Body of pancreas (tissue), 4 donors: ENCODE measurements at regions not wholly inside any gene's neighbourhood (a gene's known extent, or its start where the extent isn't known, plus 50 kb on each side); places are given as distances from the start of the nearest gene placed in this dataset.

Source experiments
- ATAC-seq: fragments of 150-250 bp; one replicate; pipeline ENCODE4 v1.9.1; 2016
- DNase-seq, 4 donors: peaks; one replicate each; pipeline ENCODE4 v3.0.0-alpha.2; 2019
- H3K27ac ChIP-seq, 4 donors: fragments of 200-600 bp; sonication (generic); 1 replicate in 3 of 4; 2 replicates in 1 of 4; pipeline versions ENCODE4 v1.5.1 to v1.6.1; 2016 to 2019; ENCODE audit warnings: mild to moderate bottlenecking in 1 of 4, mixed read lengths in 1 of 4, moderate library complexity in 1 of 4
- H3K27me3 ChIP-seq, 2 donors: fragments of 200-600 bp; sonication (generic); one replicate each; pipeline ENCODE4 v1.6.0; 2016; ENCODE audit warnings: mild to moderate bottlenecking in 1 of 2
- H3K36me3 ChIP-seq, 2 donors: fragments of 200-600 bp; sonication (generic); replicated peaks in 1 of 2; 2 replicates each; pipeline ENCODE4 v1.5.1; 2016; ENCODE audit warnings: low read depth in 2 of 2; ENCODE audit not compliant: insufficient read depth in 1 of 2
- H3K4me1 ChIP-seq: fragments of 200-600 bp; sonication (generic); one replicate; pipeline ENCODE4 v1.6.0; 2016
- H3K4me3 ChIP-seq, 2 donors: fragments of 200-600 bp; sonication (generic); 1 replicate in 1 of 2; 2 replicates in 1 of 2; pipeline ENCODE4 v1.5.1; 2016 to 2019
- H3K9me3 ChIP-seq, 3 donors: fragments of 200-600 bp; sonication (generic); 1 replicate in 2 of 3; 2 replicates in 1 of 3; pipeline ENCODE4 v1.5.1; 2016
- POLR2A ChIP-seq, 3 donors: fragments of 450-650 bp; IDR thresholded peaks; one replicate each; pipeline ENCODE4 v1.6.1; 2016; ENCODE audit warnings: antibody characterized with exemption in 3 of 3, mild to moderate bottlenecking in 2 of 3
- WGBS, 2 donors: methylation state at CpG; one replicate each; pipeline ENCODE4 v1.1.5; 2017; 5-methylcytosine and 5-hydroxymethylcytosine counted together
- intact Hi-C: fragments of 100-400 bp; cut with DNase I; formaldehyde crosslinking; loops from one replicate; pipeline ENCODE4 v1.15.1; 2023
- TF ChIP-seq, protein P1 (sequence below), 7 experiments: fragments of 450-650 bp in 4 of 7; fragments of 200-600 bp in 3 of 7; sonication (generic) in 3 of 7; IDR thresholded peaks; one replicate each; pipeline ENCODE4 v1.5.1; 2016 to 2019; ENCODE audit warnings: antibody characterized with exemption in 7 of 7

GRCh38 chr18:60215432-60215831, 157.1 kb downstream of the MC4R start:
- WGBS, 2 donors = 51 to 55% methylated on average over 5 of the region's 5 CpGs
- ATAC-seq (no peak), DNase-seq (no peak)
- intact Hi-C loops = no loop called here
- H3K27ac ChIP-seq = no peak overlapping the region
- no peak overlapping the region for H3K4me3 ChIP-seq
- no peaks in the 10 kb centered on the region for H3K36me3 ChIP-seq
- no peaks in the 10 kb centered on the region for H3K4me1 ChIP-seq
- H3K9me3 ChIP-seq = no peaks in the 10 kb centered on the region
- TF ChIP-seq POLR2A (IDR thresholded peaks at IDR 0.05) = no peak
- TF ChIP-seq, protein P1, sequence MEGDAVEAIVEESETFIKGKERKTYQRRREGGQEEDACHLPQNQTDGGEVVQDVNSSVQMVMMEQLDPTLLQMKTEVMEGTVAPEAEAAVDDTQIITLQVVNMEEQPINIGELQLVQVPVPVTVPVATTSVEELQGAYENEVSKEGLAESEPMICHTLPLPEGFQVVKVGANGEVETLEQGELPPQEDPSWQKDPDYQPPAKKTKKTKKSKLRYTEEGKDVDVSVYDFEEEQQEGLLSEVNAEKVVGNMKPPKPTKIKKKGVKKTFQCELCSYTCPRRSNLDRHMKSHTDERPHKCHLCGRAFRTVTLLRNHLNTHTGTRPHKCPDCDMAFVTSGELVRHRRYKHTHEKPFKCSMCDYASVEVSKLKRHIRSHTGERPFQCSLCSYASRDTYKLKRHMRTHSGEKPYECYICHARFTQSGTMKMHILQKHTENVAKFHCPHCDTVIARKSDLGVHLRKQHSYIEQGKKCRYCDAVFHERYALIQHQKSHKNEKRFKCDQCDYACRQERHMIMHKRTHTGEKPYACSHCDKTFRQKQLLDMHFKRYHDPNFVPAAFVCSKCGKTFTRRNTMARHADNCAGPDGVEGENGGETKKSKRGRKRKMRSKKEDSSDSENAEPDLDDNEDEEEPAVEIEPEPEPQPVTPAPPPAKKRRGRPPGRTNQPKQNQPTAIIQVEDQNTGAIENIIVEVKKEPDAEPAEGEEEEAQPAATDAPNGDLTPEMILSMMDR (IDR thresholded peaks at IDR 0.05) = no peak
- no peaks in the 10 kb centered on the region for H3K27me3 ChIP-seq

DNA sequence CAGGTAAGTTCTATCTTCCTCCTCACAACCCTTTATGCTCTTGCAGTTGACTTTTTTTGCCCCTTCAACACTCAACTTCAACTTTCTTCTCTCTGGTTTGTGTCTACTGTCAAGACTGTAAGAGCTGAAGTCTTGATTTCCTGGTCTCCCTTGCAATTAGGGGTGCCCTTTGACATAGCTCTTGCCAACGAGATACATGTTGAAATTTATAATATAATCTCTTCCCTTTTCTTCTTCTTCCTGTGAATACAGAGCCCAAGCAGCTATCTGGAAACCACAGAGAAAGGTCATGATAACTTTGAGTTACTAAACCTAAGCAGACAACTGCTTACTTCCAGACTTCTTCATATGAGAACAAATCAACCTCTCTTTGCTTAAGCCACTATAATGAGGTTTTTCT, 163.5 kb downstream of the MC4R start:
- TF ChIP-seq, protein P1 (IDR thresholded peaks at IDR 0.05) = no peak
- TF ChIP-seq POLR2A (IDR thresholded peaks at IDR 0.05) = no peak
- Histone ChIP-seq H3K27ac (no peak overlapping the region), H3K36me3 (no peaks in the 10 kb centered on the region), H3K4me1 (no peaks in the 10 kb centered on the region), H3K4me3 (no peak overlapping the region), H3K9me3 (no peaks in the 10 kb centered on the region), H3K27me3 (no peaks in the 10 kb centered on the region)
- DNase-seq (no peak), ATAC-seq (no peak)
- 21 to 33% methylated on average over 1 of the region's 1 CpG for WGBS, 2 donors
- intact Hi-C loops = no loop called here

DNA sequence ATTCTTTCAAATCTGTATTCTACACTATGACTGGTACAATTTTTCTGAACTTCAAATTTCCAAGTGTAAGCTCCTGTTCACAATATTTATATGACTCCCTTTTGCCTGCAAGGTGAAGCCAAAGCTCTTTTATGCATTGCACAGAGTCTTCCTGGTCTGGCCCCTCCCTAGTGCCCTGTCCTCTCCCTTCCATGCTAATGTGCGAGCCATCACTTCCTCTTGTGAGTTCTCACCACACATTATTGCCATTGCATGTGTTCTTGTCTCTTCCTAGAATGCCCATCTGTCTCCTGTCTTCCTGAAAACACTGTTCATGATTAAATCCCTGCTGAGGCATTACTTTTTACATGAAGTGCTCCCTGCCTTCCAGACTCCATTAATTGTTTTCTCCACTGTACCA, 169.9 kb downstream of the MC4R start:
- H3K27me3 ChIP-seq = no peaks in the 10 kb centered on the region
- intact Hi-C loops = no loop called here
- H3K4me1 ChIP-seq = no peaks in the 10 kb centered on the region
- H3K9me3 ChIP-seq = no peaks in the 10 kb centered on the region
- ATAC-seq (no peak), DNase-seq (no peak)
- WGBS, 2 donors = 43 to 53% methylated on average over 1 of the region's 1 CpG
- no peak for TF ChIP-seq POLR2A (IDR thresholded peaks at IDR 0.05)
- TF ChIP-seq, protein P1 (IDR thresholded peaks at IDR 0.05) = no peak
- H3K36me3 ChIP-seq = no peaks in the 10 kb centered on the region
- no peak overlapping the region for H3K4me3 ChIP-seq
- H3K27ac ChIP-seq = no peak overlapping the region

GRCh38 chr18:60200558-60200957, 172.0 kb downstream of the MC4R start:
- ATAC-seq = no peak
- Histone ChIP-seq H3K4me3 (no peak overlapping the region), H3K27ac (no peak overlapping the region), H3K9me3 (no peaks in the 10 kb centered on the region), H3K4me1 (no peaks in the 10 kb centered on the region), H3K27me3 (no peaks in the 10 kb centered on the region), H3K36me3 (no peaks in the 10 kb centered on the region)
- 74 to 85% methylated on average over 2 of the region's 2 CpGs for WGBS, 2 donors
- no peak for DNase-seq
- TF ChIP-seq, protein P1 (IDR thresholded peaks at IDR 0.05) = no peak
- intact Hi-C loops = no loop called here

GRCh38 chr18:60199505-60199904, 173.1 kb downstream of the MC4R start:
- intact Hi-C loops = no loop called here
- Histone ChIP-seq H3K4me3 (no peak overlapping the region), H3K27ac (no peak overlapping the region), H3K36me3 (no peaks in the 10 kb centered on the region), H3K9me3 (no peaks in the 10 kb centered on the region), H3K27me3 (no peaks in the 10 kb centered on the region), H3K4me1 (no peaks in the 10 kb centered on the region)
- WGBS, 2 donors = 53 to 55% methylated on average over 1 of the region's 1 CpG
- ATAC-seq = no peak
- DNase-seq = no peak
- TF ChIP-seq, protein P1 (IDR thresholded peaks at IDR 0.05) = no peak
- no peak for TF ChIP-seq POLR2A (IDR thresholded peaks at IDR 0.05)
